22Rv1 (cell line): ENCODE measurements at regions not wholly inside any gene's neighbourhood (a gene's known extent, or its start where the extent isn't known, plus 50 kb on each side); places are given as distances from the start of the nearest gene placed in this dataset.

ENCODE experiments used
- CTCF ChIP-seq: fragments of 450-650 bp; IDR thresholded peaks from 2 replicates; pipeline ENCODE4 v1.5.1; 2017; ENCODE audit warnings: mild to moderate bottlenecking
- ZFX ChIP-seq: fragments of 450-650 bp; IDR thresholded peaks from 2 replicates; pipeline ENCODE4 v1.6.1; 2017; ENCODE audit warnings: antibody characterized with exemption, borderline replicate concordance

GRCh38 chrX:116726806-116727205 lies 264.0 kb upstream of the CT83 start:
- TF ChIP-seq CTCF (no peak), ZFX (no peak)
